ENCODE measurements at regions not wholly inside any gene's neighbourhood (a gene's known extent, or its start where the extent isn't known, plus 50 kb on each side); places are given as distances from the start of the nearest gene placed in this dataset.
"Not testable (repeated sequence)": the region's sequence is repeated elsewhere in the genome, so short reads cannot be mapped to it uniquely, and the experiment has no call there.

DNA sequence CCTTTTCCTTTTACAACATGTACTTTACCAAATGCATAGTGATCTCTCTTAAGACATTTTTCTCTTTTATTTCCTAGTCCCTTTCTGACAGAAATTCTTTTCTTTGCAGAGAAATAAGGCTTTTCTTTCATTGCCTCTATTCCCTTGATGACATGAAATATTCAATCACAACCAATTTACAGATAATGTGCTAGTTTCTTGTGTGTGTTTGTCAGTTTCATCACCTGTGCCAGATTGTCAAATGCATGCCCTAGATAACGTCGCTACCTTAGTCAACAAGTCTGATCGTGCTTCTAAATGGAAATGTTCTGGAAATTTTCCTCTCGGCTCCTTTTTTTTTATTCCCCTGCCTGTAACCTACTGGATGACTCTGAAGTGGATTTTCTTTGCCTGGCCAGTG, 478.1 kb downstream of the KLF5 start:
- no peak for DNase-seq

DNA sequence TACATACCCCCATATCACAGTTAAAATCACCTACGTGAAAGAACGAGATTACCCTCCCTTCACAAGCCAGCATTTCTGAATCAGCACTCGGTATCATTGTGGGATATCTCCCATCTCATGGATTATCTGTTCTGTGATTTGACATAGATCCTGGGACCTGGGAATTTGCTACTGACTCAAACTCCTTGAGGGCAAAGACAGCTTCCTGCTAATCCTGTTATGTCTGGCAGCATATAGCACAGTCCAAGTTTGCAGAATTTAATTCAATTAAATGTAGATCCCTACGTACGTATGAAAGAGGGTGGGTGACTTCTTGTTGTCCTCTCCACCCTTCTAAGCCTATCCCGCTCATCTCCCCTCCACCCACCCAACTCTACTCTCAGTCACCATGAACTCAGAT, 476.5 kb downstream of the KLF5 start:
- no peak for DNase-seq

DNA sequence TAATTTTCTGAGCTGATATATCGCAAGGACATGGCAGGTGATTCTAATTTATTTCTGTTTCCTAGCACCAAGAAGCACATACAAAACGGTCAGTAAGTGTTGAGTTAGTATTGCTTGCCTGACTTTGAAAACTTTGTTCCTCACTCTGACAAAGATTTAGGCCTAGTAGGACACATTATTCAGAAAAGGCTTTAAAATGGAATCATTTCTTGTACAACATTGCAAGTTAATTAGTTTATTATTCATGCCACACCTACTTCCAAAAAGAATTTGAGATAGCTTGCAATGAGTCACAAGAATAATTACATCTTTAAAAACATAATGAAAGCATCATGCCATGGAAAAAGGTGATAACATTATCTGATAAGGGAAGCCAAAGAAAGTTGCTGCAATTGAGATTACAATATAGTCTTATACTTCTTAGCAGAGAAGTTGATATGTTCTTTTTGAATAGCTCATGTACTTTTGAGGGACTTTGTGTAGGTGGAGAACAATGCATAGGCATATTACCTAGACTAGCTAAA, 474.2 kb downstream of the KLF5 start:
- no peak for DNase-seq

DNA sequence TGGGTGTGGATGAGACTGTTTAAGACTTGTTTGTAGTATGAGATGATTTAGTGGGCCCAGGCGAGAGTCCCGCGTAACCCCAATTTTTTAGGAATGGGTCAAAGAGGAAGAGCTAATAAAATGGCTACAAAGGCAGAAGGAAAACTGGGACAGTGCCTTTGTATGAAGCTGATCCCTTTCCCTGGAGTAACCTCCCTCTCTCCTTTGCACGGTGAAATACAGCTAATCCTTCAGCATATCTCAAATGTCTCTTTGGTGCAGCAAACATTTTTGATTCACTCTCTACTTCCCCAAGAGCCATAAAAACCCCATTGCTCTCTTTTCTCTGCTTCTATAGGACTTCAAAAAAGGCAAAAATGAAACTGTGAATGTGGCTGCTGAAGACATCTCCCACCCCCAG, 473.8 kb downstream of the KLF5 start:
- no peak for DNase-seq

DNA sequence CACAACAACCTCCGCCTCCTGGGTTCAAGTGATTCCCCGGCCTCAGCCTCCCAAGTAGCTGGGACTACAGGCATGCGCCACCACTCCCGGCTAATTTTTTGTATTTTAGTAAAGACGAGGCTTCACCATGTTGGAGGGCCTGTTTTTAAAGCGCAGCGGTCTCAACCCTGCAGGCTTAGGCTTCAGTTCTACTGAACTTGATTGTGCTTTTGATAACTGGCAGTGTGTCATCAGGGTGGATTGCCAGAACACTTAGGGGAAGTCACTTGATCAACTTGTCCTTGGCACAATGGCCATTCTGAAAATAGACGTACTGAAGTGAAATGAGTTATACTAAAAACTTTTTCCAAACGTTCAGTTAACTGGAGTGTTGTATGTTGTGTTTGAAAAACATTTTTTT, 472.2 kb downstream of the KLF5 start:
- DNase-seq = no peak

DNA sequence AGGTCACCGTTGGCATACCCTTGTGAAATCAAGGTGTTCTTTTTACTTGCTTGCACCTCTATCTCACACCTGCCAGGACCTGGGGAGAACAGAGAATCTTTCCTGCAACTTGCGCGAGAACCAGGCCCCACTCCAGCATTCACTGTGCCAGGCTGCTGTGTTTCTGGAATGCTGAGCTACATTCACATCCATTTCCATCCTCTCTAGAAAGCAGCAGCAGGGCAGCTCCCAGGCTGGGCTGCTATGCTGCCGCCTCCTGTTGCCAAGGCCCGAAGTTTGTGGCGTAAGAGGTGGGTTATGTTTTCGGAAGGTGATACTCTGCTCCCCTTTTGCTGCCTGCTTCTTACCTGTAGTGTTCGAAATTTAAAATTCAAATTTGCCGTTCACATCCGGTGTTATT, 464.1 kb downstream of the KLF5 start:
- DNase-seq = no peak

DNA sequence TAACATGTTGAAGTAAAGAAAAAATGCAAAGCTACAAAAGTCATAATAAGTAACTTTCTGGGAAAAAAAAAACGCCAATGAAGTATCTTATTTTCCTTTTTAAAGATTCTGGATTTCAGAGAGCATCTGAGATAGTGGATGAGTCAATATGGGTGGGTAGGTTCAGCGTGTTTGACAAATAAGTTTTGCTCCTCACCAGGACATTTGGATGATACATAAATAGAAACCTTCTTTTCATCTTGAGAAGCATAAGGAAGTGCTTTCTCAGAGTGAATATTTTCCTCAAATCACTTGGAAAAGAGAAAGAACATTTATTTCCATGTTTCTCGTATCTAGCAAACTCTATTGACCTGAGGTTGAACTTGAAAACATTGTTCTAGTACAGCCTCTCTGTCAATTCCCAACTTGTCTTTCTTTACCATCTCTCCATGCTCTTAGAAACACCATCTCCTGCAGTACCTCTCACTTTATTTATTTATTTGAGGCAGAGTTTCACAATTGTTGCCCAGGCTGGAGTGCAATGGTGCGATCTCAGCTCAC, 463.2 kb downstream of the KLF5 start:
- no peak for DNase-seq

DNA sequence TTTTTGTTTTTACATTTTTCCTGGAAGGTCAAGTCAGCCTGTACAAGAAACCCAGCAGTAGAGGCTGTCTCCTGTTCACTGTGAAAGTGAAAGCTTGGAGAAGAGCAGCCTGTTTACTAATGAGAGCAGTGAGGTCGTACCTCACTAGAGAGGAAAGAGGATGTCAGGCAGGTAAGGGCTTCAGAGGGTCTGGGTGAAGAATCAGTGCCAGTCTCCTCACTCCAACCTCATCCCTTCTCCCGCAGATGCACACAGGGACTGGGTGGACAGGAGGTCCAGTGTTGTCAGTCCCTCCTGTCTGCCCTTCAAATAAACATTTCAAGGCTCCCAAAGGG, 462.5 kb downstream of the KLF5 start:
- DNase-seq = no peak

DNA sequence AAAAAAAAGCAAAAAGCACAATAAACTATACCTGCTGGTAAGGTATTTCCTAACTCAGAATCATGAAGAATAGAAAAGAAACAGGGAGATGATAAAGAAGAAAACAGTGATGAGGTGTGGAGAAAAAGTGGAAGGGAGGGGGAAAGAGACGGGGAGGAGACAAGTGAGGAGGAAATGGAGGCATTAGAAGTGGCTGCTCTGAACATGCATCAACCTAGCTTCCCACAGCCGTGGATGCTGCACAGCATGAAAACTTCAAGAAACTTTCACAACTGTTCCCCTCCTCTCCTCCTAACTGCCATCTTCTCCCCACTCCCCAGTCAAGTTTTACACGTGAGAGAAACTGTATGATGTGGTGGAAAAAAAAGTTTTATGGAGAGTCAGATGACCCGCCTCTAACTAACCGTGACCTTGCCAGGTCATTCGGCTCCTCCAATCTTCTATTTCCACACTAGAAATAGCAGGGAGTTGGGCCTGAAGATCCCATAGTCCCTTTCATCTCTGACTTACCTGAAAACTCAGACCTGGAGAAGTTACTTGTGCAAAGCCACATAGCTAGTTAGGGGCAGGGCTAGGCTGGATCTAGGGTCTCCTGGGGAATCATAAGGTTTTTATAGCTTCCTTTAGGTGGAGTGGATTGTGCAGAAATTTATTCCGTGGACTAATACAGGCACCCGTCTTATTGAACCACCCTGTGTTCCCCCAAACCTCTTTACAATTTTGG, 461.9 kb downstream of the KLF5 start:
- no peak for DNase-seq

DNA sequence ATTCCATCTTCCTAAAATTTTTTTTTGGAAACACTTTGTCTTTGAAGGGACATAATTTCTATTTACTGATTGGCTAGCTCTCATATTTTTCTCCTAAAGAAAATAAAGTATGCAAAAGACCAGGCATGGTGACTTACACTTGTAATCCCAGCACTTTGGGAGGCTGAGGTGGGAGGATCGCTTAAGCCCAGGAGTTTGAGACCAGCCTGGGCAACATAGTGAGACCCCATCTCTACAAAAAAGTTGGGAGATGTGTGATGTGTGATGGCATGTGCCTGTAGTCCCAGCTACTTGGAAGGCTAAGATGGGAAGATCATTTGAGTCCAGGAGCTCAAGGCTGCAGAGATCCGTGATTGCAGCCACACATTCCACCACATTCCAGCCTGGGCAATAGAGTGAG, 461.3 kb downstream of the KLF5 start:
- not testable (repeated sequence) for DNase-seq

DNA sequence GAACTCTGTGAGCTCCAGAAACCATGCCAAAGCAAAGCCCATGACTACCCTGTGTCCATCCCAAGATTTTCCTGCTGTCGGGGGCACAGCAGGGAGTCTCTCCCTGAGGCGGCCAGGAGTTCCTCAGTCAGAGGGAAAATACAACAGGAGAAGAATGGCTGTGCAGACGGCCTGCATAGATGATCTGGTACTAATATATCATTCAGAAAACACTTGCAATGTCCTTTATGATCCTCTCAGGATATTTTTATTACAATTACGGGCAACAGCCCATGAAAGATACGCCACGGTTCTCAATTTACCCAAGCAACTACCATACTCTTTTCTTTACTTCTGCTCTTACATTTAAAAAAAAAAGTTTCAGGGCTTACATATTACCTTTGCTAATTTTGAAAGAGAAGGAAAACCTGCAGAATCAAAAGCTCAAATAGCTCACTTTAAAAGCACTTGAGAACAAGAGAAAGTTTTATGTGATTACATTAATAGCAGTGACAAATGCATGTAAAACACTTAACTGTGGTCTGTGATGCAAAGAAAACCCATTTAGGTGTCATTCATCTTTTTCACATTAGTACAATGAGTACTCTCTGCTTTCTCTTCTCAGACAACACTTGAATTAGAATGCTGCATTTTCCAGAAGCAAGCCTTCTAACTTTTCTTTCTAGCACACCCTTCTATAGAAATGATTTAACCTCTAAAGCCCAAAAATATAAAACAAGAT, 460.8 kb downstream of the KLF5 start:
- DNase-seq = no peak

DNA sequence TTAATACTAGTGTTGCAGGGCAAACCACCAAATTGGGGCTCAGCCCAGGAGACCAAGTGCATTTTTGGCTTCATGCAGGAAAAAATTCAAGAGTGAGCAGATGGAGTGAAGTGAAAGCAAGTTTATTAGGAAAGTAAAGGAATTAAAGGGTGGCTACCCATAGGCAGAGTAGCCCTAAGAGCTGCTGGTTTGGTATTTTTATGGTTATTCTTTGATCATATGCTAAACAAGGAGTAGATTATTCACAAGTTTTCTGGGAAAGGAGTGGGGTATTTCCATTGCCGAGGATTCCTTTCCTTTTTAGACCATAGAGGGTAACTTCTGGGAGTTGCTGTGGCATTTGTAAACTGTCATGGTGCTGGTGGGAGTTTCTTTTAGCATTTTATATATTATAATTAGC, 459.0 kb downstream of the KLF5 start:
- DNase-seq = no peak

DNA sequence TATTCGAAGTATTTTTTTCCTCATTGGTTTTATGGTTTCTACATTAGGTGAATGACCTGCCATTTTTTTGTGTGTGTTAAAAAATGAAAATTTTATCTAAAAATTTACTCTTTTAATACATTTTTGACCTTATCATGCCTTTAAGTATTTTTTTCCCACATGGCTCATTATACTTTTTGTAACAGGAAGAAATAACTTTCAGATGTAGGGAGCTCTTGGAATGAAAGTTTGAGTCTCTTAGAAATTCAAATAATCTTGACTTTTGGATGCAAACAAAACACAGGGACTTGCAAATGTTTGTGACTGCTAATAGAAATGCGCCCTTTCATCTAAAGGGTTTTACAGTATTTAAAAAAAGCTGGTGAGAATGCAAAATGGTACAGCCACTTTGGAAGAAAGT, 457.9 kb downstream of the KLF5 start:
- no peak for DNase-seq

DNA sequence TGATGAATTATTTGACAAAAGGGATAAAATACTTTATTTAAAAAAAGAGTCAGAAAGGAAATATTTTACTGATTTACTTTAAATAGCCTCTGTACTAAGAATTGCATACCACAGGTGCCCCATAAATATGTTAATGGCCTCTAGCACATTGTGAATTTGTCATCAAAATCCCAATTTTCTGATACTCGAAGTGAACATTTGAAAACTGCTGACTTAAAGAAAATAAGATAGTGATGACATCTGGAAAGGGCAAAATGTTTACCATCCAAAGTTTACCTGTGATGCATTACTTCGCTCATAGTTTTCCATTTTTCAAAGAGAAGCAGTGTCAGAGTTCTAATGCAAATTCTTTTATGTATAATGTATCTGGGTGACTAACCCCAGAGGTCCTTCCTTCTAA, 455.4 kb downstream of the KLF5 start:
- DNase-seq = no peak

DNA sequence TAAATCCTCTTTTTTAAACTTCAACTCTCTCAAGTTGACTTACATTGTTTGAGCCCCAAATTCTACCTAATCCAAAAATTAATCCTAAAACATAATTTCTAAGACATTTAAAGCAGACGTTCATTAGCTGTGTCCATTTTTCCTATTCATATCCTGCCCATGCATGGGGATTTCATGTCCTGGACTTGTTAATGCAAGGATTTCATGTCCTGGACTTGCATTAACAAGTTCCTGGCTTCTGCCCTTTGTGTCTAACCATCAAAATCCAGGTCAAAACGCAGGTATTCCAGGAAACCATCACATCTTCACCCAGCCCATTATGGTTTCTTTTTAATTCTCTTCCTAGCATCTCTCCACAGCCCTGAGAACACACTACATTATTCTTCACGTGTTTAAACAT, 454.9 kb downstream of the KLF5 start:
- DNase-seq = no peak

DNA sequence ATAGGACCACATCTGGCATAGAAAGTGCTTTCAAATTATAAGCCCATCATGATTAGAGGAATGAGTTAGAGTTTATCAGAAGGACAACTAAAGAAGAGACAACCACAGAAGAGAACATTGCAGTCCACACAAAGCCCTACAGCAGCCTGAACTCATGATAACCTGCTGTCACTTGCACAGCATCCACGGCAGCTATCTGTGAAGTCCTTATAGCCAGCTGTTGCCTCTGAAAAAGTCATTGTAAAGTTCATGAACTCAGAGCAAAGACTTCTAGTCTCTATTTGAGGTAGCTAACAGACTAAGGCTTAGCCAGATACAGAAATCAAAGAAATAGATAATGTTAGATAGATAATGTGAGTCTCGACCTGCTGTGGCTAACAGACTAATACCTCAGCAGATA, 450.0 kb downstream of the KLF5 start:
- DNase-seq = no peak

DNA sequence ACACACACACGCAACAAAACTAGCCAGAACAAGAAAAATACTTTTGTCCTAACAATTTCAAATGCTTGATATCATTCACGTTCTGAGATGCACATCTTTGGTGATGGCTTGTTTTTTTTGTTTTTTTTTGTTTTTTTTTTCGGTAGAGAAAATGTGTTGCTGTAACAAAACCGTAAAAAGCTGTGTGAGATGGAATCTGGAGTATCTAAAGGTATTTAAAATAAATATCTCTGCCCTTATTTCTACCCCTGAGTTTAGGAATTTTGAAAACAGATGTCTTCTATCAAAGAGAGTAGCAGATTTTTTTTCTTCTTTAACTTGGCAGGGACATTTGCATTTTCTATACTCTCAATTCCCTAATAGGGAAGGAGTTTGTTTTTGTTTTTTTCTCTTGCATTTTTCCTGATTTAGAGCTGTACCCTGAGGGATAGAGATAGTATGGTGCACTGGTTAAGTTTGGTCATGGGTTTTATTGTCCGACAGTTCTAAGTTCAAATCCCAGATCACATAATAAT, 446.6 kb downstream of the KLF5 start:
- DNase-seq = no peak

DNA sequence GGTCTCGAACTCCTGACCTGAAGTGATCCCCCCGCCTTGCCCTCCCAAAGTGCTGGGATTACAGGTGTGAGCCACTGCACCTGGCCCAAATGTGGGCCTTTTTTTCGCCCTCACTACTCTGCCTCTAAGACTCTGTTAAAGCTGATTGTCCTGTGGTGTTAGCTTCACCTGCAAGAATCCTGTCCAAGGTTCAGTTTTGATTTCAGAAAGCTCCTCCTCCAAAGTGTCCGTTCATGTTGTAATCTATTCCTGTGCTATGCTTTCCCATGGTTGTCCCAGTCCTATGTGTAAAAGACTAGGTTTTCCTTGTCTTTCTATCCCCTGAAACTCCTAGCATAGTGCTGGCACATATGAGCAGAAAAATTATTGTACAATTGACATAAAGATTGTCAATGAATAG, 440.9 kb downstream of the KLF5 start:
- no peak for DNase-seq

DNA sequence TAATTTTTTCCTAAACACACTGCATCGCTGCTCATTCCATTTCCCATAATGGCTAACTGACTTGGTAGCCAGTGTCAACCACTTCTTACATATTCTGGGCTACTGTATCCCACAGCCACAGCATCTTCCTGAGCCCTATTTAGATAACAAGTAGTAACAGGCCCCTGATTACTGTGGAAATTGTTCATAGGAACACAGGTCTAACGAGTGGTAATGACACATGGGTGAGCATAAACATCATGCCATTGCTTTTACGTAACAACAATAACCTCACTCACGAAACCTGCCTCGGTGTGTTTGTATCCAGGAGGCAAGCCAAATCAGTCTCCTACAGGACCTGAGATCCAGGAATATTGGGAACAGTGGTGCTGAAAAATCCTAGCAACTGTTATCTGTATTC, 438.6 kb downstream of the KLF5 start:
- no peak for DNase-seq

DNA sequence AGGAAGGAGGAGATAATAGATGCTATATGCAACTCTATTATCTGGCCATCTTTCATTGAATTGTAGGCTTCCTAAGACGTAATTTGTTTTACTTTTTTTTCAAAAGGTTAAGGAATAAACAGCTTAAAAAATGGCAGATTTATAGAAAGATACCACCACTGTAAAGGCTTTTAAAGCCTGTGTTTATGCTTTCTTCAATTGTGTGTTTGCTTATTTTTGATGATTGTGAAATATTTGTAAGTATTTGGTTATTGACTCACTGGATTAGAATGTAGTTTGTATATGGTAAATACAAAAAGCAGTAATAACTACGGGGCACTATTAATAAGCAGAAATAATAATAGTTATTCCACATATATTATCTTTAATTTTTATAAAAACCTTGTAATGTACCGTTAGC, 437.9 kb downstream of the KLF5 start:
- no peak for DNase-seq

DNA sequence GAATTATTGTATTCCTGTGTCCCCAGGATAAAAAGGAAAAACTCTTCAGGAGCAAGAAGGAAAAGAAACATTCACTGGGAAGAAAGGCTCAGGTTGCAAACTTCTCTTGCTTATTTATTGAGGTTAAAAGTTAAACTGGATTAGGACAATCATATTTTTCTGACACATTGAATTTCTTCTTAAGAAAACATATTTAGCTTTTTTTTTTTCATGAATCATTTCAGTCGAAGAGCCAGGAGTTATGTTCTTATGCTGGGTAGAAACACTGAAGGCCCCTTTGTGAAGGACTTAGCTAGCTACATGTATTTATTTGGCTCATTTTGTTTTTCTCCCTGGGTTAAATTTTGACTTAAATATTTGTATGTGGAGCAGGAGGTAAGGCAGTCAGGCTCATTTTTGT, 434.0 kb downstream of the KLF5 start:
- DNase-seq = no peak

DNA sequence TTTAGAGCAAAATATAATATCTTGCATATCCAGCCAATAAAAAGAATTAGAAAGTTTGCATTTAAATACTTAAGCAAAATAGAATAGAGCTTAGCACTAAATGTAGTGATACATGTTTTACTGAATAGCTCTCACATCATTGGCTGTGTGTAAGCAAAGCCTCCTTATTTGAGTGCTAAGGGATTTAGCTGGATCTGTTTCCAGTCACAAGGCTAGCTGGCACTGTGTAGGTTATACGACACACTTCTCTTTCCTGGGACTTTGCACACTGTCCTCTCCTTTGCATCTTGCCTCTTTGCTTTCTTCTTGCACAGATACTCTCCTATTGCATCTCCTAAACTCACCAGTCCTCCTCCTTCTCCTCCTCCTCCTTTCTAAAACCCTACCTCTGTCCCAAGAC, 423.8 kb downstream of the KLF5 start:
- peak; percentile 1 for DNase-seq

DNA sequence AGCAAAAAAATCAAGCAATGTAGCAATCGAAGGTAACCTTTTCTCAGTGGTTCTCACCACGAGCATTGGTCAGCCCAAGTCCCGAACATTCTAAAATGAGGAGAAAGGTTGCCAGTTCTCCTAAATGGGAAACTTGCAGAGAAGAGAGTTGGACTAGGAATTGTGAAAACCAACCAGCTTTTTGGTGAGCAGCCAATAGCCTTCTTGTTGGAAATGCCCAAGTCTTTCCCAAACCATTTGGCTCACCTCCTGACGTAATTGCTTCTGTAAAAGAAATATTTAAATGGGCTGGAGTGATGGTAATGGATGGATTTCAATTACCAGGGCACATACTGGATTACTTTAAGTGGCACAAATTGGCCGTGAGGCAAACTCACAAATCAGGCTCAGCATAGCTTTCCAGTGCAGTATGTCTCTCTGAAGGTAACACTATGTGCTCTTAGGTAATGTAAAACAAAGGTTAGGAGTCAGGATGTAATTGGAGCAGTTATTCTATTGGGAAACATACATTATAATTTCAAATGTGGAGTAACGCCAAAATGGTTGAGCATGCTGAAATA, 423.2 kb downstream of the KLF5 start:
- DNase-seq = peak; percentile 0
